ENCODE measurements at regions not wholly inside any gene's neighbourhood (a gene's known extent, or its start where the extent isn't known, plus 50 kb on each side); places are given as distances from the start of the nearest gene placed in this dataset.

GRCh38 chr9:84519413-84519812 lies 150.1 kb upstream of the NTRK2 start:
- WGBS, 2 experiments (ENCODE audit: extremely low coverage in 1 of 2, insufficient coverage in 1 of 2, insufficient read length in 1 of 2, insufficient replicate concordance in 2 of 2, low coverage in 1 of 2, low lambda C conversion rate in 2 of 2, missing lambda C conversion rate in 1 of 2): 87% methylated on average over 5 of the region's 5 CpGs; no CpG with 5 or more reads in 1 of the 2 experiments
- H3K18ac ChIP-seq (ENCODE audit: extremely low read depth, low read length): no peak overlapping the region
- no peaks in the 10 kb centered on the region for H3K27me3 ChIP-seq (replicated peaks in 1 of 4; ENCODE audit: control insufficient read depth in 3 of 4, extremely low read depth in 1 of 4, insufficient read depth in 3 of 4, low read length in 3 of 4)
- H4K20me1 ChIP-seq (replicated peaks in 1 of 2; ENCODE audit: control insufficient read depth in 1 of 2, insufficient read depth in 2 of 2, low read length in 2 of 2): no peaks in the 10 kb centered on the region
- H2BK5ac ChIP-seq (ENCODE audit: low read depth, low read length): no peak overlapping the region
- no peaks in the 10 kb centered on the region for H3K79me2 ChIP-seq (ENCODE audit: control insufficient read depth in 1 of 2, insufficient read depth in 2 of 2, low read length in 2 of 2)
- no peak overlapping the region for H3K4me2 ChIP-seq (ENCODE audit: insufficient read depth in 1 of 2, low read depth in 2 of 2, low read length in 2 of 2)
- DNase-seq (ENCODE audit: low read depth in 1 of 2, low spot score in 2 of 2): no peak
- no peak overlapping the region for H4K5ac ChIP-seq (ENCODE audit: insufficient read length, low read depth, low read length)
- H2AFZ ChIP-seq (ENCODE audit: low read length): no peak overlapping the region
- CTCF ChIA-PET (ENCODE audit: partially characterized antibody): no interaction called here
- no peak overlapping the region for H3K14ac ChIP-seq (ENCODE audit: insufficient read length)
- no peak for FAIRE-seq
- no peak overlapping the region for H3K4ac ChIP-seq (replicated peaks; ENCODE audit: insufficient read length, low read depth, low read length)
- H3K9ac ChIP-seq (replicated peaks in 1 of 4; ENCODE audit: extremely low read depth in 1 of 4, low read depth in 3 of 4, low read length in 3 of 4): no peak overlapping the region
- no peak overlapping the region for H3K56ac ChIP-seq (replicated peaks; ENCODE audit: insufficient read length, low read depth, low read length)
- no peak overlapping the region for H3K4me3 ChIP-seq (ENCODE audit: extremely low read depth in 1 of 4, insufficient read depth in 2 of 4, low read depth in 3 of 4, low read length in 4 of 4)
- H3K79me1 ChIP-seq (ENCODE audit: low read depth, low read length): no peaks in the 10 kb centered on the region
- no peak overlapping the region for H3K23ac ChIP-seq (ENCODE audit: insufficient read length)
- no peak overlapping the region for H2AK5ac ChIP-seq (ENCODE audit: low read depth, low read length)
- H3K36me3 ChIP-seq (ENCODE audit: control insufficient read depth in 2 of 4, insufficient read depth in 4 of 4, low read length in 3 of 4): no peaks in the 10 kb centered on the region
- POLR2A ChIA-PET (ENCODE audit: partially characterized antibody): no interaction called here
- no peak overlapping the region for H2BK20ac ChIP-seq (ENCODE audit: low read length)
- H4K91ac ChIP-seq (replicated peaks; ENCODE audit: insufficient read length, low read length): no peak overlapping the region
- no peak overlapping the region for H2BK120ac ChIP-seq (replicated peaks; ENCODE audit: low read depth, low read length)
- H2BK15ac ChIP-seq (ENCODE audit: low read length): no peak overlapping the region
- no peak overlapping the region for H4K8ac ChIP-seq (ENCODE audit: extremely low read depth, insufficient read depth, low read length)
- peaks cover 8 to 11% of the 10 kb centered on the region in 2 experiments; a peak in 2 of 4 replicates for H3K9me3 ChIP-seq (ENCODE audit: insufficient read depth in 2 of 2, low read depth in 1 of 2, low read length in 1 of 2)
- H2BK12ac ChIP-seq (ENCODE audit: low read depth, low read length): no peak overlapping the region
- H3K27ac ChIP-seq (ENCODE audit: low read depth, low read length): no peak overlapping the region
- no peaks in the 10 kb centered on the region for H3K4me1 ChIP-seq (replicated peaks in 1 of 4; ENCODE audit: control insufficient read depth in 3 of 4, insufficient read depth in 4 of 4, low read length in 3 of 4)
- no peaks in the 10 kb centered on the region for H3K23me2 ChIP-seq (ENCODE audit: low read depth, low read length)
- TF ChIP-seq, protein P1, sequence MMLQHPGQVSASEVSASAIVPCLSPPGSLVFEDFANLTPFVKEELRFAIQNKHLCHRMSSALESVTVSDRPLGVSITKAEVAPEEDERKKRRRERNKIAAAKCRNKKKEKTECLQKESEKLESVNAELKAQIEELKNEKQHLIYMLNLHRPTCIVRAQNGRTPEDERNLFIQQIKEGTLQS (IDR thresholded peaks at IDR 0.05; ENCODE audit: insufficient read depth, low read depth, low read length): no peak
- no peak for TF ChIP-seq BCL11A (IDR thresholded peaks at IDR 0.05; ENCODE audit: low read depth in 2 of 2, low read length in 2 of 2)
- no peak for TF ChIP-seq SIN3A (conservative IDR thresholded peaks at IDR 0.05 in 1 of 2, IDR thresholded peaks at IDR 0.05 in 1 of 2; ENCODE audit: low read depth in 1 of 2, low read length in 2 of 2)
- TF ChIP-seq RBBP5 (IDR thresholded peaks at IDR 0.05; ENCODE audit: borderline replicate concordance, low read depth, low read length): no peak
- no peak for TF ChIP-seq RNF2 (IDR thresholded peaks at IDR 0.05; ENCODE audit: borderline replicate concordance, low read depth, low read length, missing control alignments, poor library complexity, severe bottlenecking)
- no peak for TF ChIP-seq GABPA (IDR thresholded peaks at IDR 0.05; ENCODE audit: borderline replicate concordance, insufficient read depth, low read length)
- TF ChIP-seq TAF7 (optimal IDR thresholded peaks at IDR 0.05; ENCODE audit: borderline replicate concordance, low read depth, low read length): no peak
- no peak for TF ChIP-seq NRF1 (IDR thresholded peaks at IDR 0.05; ENCODE audit: low read depth, low read length)
- TF ChIP-seq KDM1A (IDR thresholded peaks at IDR 0.05; ENCODE audit: borderline replicate concordance, low read length): no peak
- TF ChIP-seq TEAD4 (IDR thresholded peaks at IDR 0.05; ENCODE audit: low read depth, low read length): no peak
- no peak for TF ChIP-seq KDM5A (IDR thresholded peaks at IDR 0.05; ENCODE audit: low read length)
- no peak for TF ChIP-seq RXRA (IDR thresholded peaks at IDR 0.05; ENCODE audit: insufficient read depth, low read depth, low read length)
- TF ChIP-seq SP2 (IDR thresholded peaks at IDR 0.05; ENCODE audit: low read length): no peak
- no peak for TF ChIP-seq CHD1 (IDR thresholded peaks at IDR 0.05; ENCODE audit: low read depth, low read length)

Measured in H1 (cell line).